Effector CD8-positive, alpha-beta T cell (primary cell): ENCODE measurements at regions not wholly inside any gene's neighbourhood (a gene's known extent, or its start where the extent isn't known, plus 50 kb on each side); places are given as distances from the start of the nearest gene placed in this dataset.

Experiments used
- DNase-seq: peaks from one replicate; lab custom pipeline; 2025; lab: John Stamatoyannopoulos, UW

DNA sequence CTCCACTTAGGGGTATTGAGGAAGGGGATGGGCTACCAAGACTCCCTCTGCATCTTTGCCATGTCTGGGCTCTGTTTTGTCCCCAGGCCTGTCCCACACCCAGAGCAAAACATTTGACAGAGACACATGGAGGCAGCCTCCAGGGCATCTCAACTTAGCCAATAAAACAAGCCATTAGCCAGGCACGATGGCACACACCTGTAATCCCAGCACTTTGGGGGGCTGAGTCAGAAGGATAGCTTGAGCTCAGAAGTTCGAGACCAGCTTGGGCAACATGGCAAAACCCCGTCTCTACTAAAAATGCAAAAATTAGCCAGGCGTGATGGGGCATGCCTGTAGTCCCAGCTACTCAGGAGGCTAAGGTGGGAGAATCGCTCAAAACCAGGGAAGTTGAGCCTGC lies 120.3 kb upstream of the IPO9 start:
- no peak for DNase-seq

DNA sequence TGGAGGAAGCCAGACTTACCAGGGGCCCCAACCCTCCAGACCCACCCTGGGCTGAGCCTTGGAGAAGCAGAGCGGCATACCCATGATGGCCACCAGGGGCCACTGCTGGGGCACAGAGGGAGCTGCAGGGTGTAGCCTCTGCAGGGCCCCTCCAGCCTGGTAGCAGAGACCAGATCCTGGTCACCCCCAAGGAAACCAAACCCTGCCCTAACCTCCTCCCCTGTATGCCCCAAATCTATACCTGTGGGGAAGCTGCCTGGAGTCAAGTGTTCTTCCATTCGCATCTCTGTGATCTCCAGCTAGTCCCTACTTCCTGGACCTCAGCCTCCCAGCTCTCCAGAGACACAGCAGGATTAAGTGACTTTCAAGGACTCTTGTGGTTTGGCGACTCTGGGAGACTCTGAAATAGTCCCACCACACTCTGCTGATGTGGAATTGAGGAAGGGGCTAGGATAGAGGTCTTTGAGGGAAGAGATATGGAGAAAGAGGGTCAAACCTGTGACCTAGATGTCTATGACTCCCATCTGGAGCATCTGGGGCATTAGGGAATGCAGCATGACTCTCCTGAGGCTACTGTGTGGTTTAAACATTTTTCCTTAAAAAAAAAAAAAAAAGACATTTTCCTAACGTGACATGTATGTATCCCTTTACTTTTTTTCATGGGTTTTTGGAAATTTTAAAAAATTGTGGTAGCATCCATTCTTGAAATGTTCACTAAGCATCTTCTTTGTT lies 119.2 kb upstream of the IPO9 start:
- peak; percentile 28 for DNase-seq

DNA sequence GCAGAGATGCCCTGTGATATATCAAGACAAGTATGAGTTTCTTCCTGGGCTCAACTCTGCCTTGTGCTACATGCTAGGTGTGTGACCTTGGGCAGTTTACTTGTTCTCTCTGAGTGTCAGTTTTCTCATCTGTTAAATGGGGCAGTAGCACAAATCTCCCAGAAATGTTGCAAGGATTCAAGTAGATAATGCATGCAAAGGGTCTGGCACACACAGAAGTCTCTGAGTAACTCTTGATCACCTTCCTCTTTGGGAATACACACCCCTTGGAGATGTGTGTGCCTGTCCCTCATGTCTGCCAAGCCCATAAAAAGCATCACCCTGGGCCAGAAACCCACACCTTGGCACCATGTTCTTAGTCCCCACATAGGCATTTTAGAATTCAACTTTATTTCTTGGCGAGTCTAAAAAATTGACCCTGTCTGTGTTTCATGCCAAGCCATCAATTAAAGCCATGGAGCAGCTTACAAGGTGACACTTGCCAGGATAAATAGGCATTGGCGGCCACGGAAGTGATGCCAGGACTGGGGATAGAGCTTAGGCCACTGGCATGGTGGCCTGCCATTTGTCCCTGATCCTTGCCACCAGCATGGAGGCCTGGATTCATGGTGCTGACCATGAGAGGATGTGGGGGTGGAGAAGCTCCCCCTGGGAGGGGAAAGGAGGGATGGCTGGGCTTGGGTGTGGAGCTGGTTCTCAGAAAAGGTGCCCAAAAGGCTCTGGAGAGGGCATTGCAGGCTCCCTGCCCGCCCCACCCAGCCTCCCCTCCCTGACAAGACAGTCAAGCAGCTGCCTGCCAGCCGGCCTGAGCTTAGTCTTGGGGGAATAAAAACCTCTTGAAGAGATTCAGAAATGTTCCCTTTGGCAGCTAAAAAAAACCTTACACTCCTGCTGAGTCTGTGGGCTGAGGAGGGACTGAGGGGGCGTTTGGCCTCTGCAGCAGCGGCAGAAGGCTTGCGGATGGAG lies 118.0 kb upstream of the IPO9 start:
- DNase-seq = no peak

DNA sequence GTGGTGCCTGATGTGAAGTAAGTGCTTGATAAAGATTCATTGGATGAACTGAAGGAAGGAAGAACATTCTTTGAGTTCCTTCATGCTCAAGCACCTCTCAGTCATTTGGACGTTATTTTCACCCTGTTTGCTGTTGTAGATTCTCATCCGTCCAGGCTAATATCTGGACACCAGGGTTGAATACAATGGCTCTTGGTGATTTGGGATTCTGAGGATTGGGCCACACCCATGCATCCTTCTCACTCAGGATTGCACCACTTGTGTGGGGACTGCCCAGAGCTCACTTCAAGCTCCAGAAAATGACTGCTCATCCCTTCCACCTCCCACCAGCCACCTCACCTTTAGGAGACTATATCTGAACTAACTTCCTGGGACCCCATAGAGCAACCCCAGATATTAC lies 117.1 kb upstream of the IPO9 start:
- no peak for DNase-seq

DNA sequence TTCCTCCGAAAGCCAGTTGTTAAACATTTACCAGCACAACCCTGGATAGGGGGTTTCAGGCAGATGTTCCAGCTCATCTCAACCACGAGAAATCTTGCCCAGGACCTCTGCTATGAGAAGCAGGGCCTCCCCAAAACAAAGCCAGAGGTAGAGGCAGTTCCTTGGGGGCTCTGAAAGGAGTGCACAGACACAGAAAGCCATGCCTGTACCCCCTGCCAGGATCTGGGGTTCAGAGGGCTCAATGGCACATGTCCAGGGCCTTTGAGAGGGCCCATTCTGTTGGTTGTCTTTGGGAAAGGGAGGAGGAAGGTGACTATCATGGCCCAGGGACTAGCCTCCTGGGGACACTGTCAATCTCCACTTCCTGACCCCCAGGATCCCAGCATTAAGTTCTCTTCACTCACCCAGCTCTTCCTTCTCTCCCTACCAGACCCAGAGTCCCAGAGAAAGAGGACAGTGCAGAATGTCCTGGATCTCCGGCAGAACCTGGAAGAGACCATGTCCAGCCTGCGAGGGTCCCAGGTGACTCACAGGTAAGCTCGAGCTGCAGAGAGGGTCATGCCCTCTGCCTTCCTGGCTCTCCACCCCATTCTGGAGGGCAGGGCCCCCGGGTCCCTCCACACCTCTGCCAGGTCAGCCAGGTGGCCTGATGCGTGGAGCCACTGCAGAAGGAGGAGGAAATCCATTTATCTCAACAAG lies 116.4 kb upstream of the IPO9 start:
- no peak for DNase-seq

DNA sequence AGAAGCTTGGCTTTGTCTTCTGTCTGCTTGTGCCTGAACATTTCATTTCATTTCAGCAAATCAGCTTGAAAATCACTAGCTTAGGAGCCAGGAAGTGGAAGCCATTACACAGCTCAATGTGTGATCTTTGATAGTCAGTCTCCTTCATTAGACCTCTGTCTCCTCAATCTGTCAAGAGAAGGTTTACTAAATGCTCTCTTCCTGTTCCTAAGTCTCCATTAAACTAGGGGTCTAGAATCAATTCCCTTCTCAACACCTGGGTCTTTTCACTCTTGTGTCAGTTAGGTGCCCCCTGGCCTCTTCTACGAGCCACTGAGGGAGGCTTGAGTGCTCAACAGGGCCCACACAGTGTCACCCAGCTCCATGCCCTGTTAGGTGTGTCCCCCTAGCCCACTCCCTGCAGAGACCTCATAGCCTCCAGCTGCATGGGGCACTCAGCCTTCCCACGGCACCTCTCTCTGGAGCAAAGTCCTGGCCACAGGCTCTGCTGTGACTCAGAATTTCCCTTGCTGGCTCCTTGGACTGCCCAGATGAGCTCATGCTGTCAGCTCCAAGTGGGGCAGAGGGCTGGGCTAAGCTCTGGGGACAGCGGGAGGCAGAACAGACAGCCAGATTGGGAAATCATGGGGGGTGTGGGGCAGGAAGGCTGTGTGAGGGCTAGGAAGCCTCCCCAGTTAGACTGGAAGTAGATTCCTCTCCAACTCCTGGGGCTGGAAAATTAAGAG lies 115.7 kb upstream of the IPO9 start:
- no peak for DNase-seq

DNA sequence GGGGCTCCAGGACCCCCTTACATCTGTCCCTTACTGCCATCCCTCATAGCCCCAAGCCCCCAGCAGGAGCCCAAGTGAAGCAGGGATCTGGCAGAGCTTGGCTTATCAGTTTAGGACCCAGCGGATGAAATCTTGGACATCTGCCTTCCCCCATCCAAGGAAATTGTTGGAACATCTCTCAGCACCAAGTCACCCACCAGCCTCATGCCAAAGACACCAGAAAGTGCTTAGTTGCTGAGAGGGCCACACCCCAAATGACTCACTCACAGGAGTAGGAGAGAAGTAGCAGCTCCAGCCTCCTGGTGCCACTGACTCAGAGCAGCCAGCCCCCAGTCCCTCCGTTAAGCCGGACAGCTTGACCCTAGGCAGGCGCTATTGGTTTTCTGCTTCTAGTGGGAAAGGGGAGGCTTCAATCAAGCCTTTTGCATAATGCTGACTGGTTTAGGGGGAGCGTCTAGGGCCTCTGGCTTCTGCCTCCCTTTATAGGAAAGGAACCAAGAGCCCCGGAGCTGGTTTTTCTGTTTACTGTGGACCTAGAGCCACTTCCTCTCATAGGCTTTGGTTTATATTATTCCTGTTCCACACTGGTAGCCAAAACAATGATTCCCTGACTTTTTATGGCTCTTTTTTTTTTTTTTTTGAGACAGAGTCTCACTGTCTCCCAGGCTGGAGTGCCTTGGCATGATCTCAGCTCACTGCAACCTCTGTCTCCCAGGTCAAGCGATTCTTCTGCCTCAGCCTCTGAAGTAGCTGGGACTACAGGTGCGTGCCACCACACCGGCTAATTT lies 114.2 kb upstream of the IPO9 start:
- no peak for DNase-seq

DNA sequence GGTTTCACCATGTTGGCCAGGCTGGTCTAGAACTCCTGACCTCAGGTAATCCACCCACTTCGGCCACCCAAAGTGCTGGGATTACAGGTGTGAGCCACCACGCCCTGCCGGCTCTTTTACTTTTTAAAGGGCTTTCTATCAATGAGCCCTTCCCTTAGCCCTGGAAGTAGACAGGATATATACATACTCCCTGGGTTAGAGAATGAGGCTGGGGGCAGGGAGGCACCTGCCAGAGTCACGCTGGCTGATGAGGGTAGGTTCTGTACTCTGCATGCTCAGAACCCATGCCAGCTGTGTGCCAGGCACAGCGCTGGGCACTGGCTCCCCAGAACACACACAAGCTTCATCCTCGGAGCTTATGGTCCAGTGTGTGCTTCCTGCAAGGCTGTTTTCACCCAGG lies 113.6 kb upstream of the IPO9 start:
- DNase-seq = no peak

DNA sequence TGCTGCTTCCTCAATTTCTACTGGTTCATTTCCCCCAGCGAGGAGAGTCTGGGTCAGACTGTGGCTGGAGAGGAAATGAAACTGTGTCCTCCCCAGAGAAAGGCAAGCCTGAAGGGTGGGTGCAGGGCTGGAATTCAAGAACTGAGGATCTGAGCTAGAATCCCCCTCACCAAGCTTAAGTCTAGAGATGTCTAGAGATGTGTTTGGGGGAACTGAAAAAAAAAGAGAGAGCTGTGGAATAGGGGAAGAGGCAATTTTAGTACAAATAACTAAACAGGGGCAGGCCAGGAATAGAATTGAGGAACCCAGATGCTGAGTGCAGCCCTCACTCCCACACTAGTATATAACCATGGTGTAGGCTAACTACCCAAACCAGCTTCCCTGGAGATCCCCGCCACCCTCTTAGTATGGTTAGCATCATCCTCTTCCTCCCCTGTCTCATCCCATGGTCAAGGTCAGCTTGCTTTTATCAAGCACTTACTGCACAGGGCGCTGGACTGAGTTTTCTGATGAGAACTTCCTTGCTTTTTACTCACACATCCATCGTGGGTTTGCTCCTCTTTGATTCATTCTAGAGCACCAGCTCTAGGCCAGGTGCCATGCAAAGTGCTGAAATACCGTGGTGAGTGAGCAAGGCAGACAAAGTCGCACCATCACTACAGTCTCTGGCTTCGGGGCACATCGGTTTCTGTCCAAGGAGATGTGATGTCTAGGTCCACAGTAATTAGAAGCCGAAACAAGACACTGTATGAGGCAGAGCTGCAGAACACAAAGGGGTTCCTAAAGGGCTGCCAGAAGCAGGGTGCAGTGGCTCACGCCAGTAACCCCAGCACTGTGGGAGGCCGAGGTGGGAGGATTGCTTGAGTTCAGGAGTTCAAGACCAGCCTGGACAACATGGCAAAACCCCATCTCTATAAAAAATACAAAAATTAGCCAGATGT lies 112.9 kb upstream of the IPO9 start:
- no peak for DNase-seq

DNA sequence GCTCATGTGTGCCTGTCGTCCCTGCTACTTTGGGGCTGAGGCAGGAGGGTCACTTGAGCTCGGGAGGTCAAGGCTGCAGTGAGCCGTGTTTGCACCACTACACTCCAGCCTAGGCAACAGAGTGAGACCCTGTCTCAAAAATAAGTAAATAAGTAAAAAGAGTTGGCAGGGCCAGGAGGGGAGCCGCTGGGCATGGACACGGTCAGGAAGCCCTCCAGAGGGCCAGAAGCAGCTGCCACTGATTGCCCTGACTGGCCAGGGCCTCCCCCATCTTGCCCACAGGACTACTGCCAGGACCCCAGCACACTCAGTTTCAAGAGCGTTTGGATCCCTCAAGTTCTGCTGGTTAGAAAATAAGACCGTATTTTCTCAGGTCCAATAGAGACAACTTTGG lies 112.2 kb upstream of the IPO9 start:
- no peak for DNase-seq

DNA sequence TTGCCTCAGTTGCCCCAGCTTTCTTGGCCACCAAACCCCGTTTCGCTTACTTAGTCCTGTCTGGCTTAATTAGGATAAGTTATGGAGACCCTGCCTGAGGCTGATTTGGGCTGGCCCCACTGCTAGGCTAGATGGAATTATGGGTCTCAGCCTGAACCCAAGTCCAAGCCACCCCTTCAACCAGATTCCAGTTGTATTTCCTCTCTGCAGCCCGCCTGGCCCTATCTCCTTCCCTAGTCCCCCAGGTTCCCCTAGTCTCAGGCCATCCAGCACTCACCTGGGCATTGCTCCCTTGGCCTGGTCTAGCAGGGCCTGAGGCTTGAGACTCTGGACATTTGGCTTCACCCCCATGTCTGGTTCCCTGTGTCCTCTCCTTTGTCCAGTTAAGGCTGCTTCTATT lies 111.7 kb upstream of the IPO9 start:
- no peak for DNase-seq

DNA sequence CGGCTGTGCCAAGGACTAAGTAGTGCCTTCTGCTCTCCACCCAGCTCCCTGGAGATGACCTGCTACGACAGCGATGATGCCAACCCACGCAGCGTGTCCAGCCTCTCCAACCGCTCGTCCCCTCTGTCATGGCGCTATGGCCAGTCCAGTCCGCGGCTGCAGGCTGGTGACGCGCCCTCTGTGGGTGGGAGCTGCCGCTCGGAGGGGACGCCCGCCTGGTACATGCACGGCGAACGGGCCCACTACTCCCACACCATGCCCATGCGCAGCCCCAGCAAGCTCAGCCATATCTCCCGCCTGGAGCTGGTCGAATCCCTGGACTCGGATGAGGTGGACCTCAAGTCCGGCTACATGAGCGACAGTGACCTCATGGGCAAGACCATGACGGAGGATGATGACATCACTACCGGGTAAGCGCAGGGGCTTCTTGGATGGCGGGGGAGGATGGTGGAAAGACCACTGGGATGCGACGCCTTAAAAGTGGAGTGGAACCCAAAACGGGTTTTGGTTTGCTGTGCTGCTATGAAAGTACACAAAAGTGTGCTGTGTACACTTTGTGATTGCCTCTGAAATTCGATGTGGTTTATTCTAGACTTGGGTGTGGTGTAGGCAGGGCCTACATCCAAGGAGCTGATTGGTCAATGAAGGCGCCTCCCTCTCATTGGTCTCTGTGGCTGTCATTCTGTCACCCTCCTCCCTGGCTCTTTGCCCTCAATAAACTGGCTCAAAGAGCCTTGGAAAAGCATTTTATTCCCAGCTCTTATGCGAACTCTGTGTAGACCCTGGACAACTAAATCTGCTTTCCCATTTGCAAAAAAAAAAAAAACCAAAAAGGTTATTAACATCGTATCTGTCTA lies 110.4 kb upstream of the IPO9 start:
- no peak for DNase-seq

DNA sequence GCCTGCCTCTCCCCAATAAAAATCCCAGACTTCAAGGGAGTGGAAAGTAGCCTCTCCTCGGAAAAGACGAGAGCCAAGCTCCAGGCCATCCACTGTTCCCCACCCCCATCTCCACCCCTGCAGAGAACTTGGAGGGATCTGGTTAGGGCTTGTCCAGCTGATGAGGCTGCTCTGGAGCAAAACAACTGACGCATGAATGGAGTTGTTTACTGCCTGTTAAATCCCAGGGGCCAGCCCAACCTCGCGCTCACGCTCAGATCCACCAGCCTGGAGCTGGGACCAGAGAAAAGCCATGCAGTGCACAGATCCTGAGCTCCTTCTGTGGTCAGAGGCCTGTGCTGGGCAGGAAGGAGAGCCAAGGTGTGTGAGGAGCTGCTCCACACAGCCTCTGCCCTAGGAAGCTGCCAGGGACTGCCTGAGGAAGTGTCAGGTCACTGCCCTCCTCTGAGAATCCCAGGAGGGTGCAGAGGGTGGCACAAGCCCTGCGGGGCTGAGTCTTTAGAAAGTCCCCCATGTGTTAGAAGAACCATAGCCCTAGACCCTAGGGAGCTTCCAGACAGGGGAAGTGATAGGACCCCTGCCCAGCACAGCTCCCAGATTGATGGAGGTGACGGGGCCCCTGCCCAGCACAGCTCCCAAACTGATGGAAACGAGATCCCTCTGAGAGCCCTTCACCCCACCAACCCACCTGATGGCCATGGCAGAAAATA lies 109.0 kb upstream of the IPO9 start:
- no peak for DNase-seq

DNA sequence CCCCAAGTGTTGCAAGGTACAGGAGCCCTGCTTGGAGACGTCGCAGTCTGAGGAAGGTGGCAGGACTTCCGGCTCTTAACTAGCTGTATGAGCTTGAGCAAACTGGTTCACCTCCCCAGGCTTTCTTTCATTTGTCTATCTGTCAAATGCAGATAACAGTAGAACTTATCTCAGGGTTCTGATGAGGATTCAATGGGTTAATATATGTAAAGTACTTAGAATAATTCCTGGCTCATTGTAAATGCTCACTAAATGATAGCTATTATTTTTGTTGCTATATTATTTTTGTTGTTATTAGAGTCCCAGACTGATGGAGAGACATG lies 108.5 kb upstream of the IPO9 start:
- no peak for DNase-seq

DNA sequence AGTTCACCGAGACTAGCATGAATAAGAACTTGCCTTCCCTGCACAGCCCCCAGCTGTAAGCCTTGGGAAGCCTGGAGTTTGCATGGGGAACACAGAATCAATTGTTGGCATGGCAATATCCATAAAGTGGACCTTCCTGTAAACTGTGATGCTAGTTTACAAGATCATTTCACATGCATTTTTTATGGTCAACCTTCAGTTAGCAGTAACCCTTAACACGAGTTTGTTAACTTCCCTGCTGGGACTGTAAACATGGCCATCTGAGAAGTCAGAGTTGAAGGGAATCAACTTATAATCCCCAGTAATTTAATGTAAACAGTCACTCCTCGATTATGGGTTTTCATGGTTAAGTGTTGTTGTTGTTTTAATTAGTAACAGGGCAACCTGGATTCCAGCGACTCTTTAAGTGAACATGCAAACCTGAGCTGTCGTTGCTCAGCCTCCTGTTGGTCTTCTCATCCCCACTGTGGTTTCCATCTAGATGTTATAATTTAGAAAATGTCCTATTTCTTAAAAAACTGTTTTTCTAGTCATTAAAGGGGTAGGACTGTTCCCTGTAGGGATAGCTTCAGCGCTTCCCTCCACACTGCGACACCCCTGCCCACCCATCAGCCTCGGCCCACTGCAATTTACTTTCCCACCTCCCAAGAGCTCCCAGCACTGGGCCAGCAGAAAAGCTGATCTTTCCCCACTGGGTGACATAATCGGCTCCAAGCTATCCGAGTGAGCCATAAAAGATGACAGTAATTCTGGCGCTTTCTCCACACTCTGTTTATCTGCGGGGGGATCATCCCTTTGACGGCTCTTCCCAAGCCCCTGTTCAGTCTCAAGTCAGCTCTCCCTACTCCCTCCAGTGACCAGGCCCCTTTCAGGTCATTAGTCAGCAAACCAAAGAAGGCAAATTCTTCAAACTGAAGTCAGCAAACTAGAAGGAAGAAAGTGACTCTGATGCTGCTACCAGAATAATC lies 107.6 kb upstream of the IPO9 start:
- no peak for DNase-seq

DNA sequence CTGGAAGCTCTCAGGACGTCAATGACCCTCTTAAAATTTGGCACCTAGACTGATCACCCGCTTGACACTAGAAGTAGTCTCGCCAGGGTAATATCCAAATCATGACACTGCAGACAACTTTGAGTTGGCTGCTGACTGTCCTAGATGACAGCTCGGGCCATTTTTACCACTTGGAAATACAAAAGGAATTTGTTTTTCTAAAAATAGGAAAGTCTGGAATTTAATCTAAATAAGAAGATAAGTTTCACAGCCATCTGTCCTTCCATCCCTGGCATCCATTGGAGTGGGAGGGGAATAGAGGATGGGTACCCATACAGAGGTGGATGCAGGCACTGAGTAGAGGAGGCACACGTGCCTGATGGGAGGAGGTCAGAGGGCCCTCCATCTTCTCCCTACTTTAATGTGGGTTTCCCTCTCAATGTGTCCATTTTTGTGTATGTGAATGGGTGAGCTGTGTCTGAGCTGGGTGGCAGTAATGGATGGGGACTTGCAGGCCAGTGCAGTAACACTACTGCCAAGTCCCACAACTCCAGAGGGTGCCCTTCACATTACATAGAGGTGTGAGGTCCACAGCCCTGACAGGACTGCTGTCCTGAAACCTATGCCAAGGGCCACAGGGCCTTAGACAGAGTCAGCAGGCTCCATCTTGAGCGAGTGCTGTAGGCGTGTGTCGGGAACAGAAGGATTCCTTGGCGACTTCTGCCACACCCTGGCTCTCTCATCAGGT lies 104.8 kb upstream of the IPO9 start:
- DNase-seq = no peak

DNA sequence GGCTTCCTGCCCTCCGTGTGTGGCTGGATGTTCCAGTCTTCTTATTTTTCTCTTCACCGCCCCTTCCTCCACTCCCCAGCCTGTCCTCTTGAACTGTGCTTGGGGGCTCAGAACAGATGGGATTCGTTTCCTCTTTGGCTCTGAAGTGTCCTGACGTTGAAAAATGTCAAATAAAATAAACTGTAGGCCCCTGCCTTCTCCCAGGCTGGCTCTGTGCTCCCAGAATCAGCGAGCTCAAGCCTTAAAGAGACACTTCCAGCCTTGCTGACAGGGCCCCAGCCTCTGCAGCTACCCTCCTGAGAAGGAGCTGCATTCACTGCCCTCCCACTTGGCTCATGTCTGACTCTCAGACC lies 104.2 kb upstream of the IPO9 start:
- DNase-seq = no peak
